HEK293 (cell line): ENCODE measurements at regions not wholly inside any gene's neighbourhood (a gene's known extent, or its start where the extent isn't known, plus 50 kb on each side); places are given as distances from the start of the nearest gene placed in this dataset.
A peak's percentile ranks its signal among the peaks of the same experiment; 100 is the strongest.

Source experiments
- CTCF ChIA-PET: fragments of 350-600 bp; formaldehyde crosslinking; extraction: SDS; loops from one replicate; lab custom pipeline; 2021; ENCODE audit warnings: antibody characterized with exemption; lab: Yijun Ruan, JAX
- POLR2A ChIA-PET: fragments of 300-600 bp; formaldehyde crosslinking; extraction: SDS; loops from one replicate; lab custom pipeline; 2020; ENCODE audit warnings: antibody characterized with exemption, inconsistent platforms; lab: Yijun Ruan, JAX
- H3K27ac ChIP-seq: fragments of 200-500 bp; sonication (Bioruptor generic); 2 replicates; pipeline ENCODE4 v1.5.1; 2014; ENCODE audit warnings: low read depth, low read length, control low read depth, inconsistent platforms; ENCODE audit errors: extremely low read depth
- H3K36me3 ChIP-seq, 2 experiments: fragments of 200-500 bp in 1 of 2; sonication (Bioruptor generic) in 1 of 2; 1 replicate in 1 of 2; 2 replicates in 1 of 2; pipeline ENCODE4 v1.5.1; 2014 to 2017; ENCODE audit warnings: inconsistent platforms in 2 of 2, low read length in 2 of 2; ENCODE audit not compliant: control insufficient read depth in 2 of 2, insufficient read depth in 1 of 2
- H3K4me1 ChIP-seq: fragments of 200-500 bp; sonication (Bioruptor generic); 2 replicates; pipeline ENCODE4 v1.5.1; 2014; ENCODE audit warnings: mild to moderate bottlenecking, low read length, inconsistent platforms; ENCODE audit not compliant: control insufficient read depth, insufficient read depth
- H3K4me3 ChIP-seq: 2 replicates; pipeline ENCODE4 v1.5.1; 2011; ENCODE audit warnings: low read depth, mild to moderate bottlenecking, control low read depth, low read length, moderate library complexity
- H3K9me3 ChIP-seq: fragments of 200-500 bp; sonication (Bioruptor generic); 2 replicates; pipeline ENCODE4 v1.5.1; 2014; ENCODE audit warnings: low read depth, low read length, inconsistent platforms; ENCODE audit not compliant: control insufficient read depth, insufficient read depth
- GFI1B ChIP-seq: fragments of 450-650 bp; formaldehyde crosslinking; IDR thresholded peaks from 2 replicates; pipeline ENCODE4 v1.5.1; 2016; ENCODE audit warnings: missing biosample characterization, missing genetic modification characterization
- KLF8 ChIP-seq: fragments of 450-650 bp; formaldehyde crosslinking; IDR thresholded peaks from 2 replicates; pipeline ENCODE4 v1.5.1; 2016; ENCODE audit warnings: missing biosample characterization, missing genetic modification characterization
- OVOL3 ChIP-seq: fragments of 450-650 bp; formaldehyde crosslinking; IDR thresholded peaks from 2 replicates; pipeline ENCODE4 v1.5.1; 2016; ENCODE audit warnings: missing biosample characterization, missing genetic modification characterization
- PRDM1 ChIP-seq: fragments of 450-650 bp; formaldehyde crosslinking; IDR thresholded peaks from 2 replicates; pipeline ENCODE4; 2016; ENCODE audit warnings: missing biosample characterization, missing genetic modification characterization
- PRDM4 ChIP-seq: fragments of 450-650 bp; formaldehyde crosslinking; IDR thresholded peaks from 2 replicates; pipeline ENCODE4 v1.5.1; 2017; ENCODE audit warnings: missing biosample characterization, missing genetic modification characterization
- REST ChIP-seq: fragments of 450-650 bp; formaldehyde crosslinking; IDR thresholded peaks from 2 replicates; pipeline ENCODE4 v1.5.1; 2016; ENCODE audit warnings: missing biosample characterization, missing genetic modification characterization
- ZBTB44 ChIP-seq: fragments of 450-650 bp; IDR thresholded peaks from 2 replicates; pipeline ENCODE4 v1.5.1; 2018; ENCODE audit warnings: missing biosample characterization, mild to moderate bottlenecking, missing genetic modification characterization
- ZFP3 ChIP-seq: fragments of 450-650 bp; formaldehyde crosslinking; IDR thresholded peaks from 2 replicates; pipeline ENCODE4 v1.5.1; 2016; ENCODE audit warnings: low read depth, missing biosample characterization, missing genetic modification characterization
- ZIC2 ChIP-seq: fragments of 450-650 bp; formaldehyde crosslinking; IDR thresholded peaks from 2 replicates; pipeline ENCODE4 v1.5.1; 2016; ENCODE audit warnings: missing biosample characterization, missing genetic modification characterization
- ZNF174 ChIP-seq: fragments of 450-650 bp; formaldehyde crosslinking; IDR thresholded peaks from 2 replicates; pipeline ENCODE4 v1.5.0; 2017; ENCODE audit warnings: missing biosample characterization, mild to moderate bottlenecking, missing genetic modification characterization
- ZNF23 ChIP-seq: fragments of 450-650 bp; formaldehyde crosslinking; IDR thresholded peaks from 2 replicates; pipeline ENCODE4 v1.5.1; 2016; ENCODE audit warnings: missing biosample characterization, missing genetic modification characterization, borderline replicate concordance
- ZNF280D ChIP-seq: fragments of 450-650 bp; formaldehyde crosslinking; IDR thresholded peaks from 2 replicates; pipeline ENCODE4 v1.5.1; 2016; ENCODE audit warnings: missing biosample characterization, missing genetic modification characterization
- ZNF292 ChIP-seq: fragments of 450-650 bp; formaldehyde crosslinking; IDR thresholded peaks from 2 replicates; pipeline ENCODE4 v1.5.1; 2016; ENCODE audit warnings: low read depth, missing biosample characterization, missing genetic modification characterization, borderline replicate concordance
- ZNF335 ChIP-seq: fragments of 450-650 bp; formaldehyde crosslinking; conservative IDR thresholded peaks from 2 replicates; pipeline ENCODE4 v1.5.1; 2016; ENCODE audit warnings: missing biosample characterization, missing genetic modification characterization
- ZNF416 ChIP-seq: fragments of 450-650 bp; formaldehyde crosslinking; IDR thresholded peaks from 2 replicates; pipeline ENCODE4 v1.5.1; 2016; ENCODE audit warnings: missing biosample characterization, missing genetic modification characterization
- ZNF629 ChIP-seq: fragments of 450-650 bp; formaldehyde crosslinking; IDR thresholded peaks from 2 replicates; pipeline ENCODE4 v1.5.1; 2017; ENCODE audit warnings: missing biosample characterization, missing genetic modification characterization
- ZNF837 ChIP-seq: fragments of 450-650 bp; formaldehyde crosslinking; IDR thresholded peaks from 2 replicates; pipeline ENCODE4 v1.5.1; 2016; ENCODE audit warnings: missing biosample characterization, missing genetic modification characterization
- ZXDB ChIP-seq: fragments of 450-650 bp; formaldehyde crosslinking; IDR thresholded peaks from 2 replicates; pipeline ENCODE4 v1.5.1; 2016; ENCODE audit warnings: missing biosample characterization, missing genetic modification characterization
- TF ChIP-seq, protein P1 (sequence below): fragments of 450-650 bp; formaldehyde crosslinking; IDR thresholded peaks from 2 replicates; pipeline ENCODE4 v1.5.1; 2016; ENCODE audit warnings: missing biosample characterization, missing genetic modification characterization
- TF ChIP-seq, protein P2 (sequence below): fragments of 450-650 bp; formaldehyde crosslinking; IDR thresholded peaks from 2 replicates; pipeline ENCODE4 v1.5.1; 2016; ENCODE audit warnings: missing biosample characterization, missing genetic modification characterization

- no peak for TF ChIP-seq PRDM4
- no peak for TF ChIP-seq ZNF335 (tag by site-specific recombination)
- no peak for TF ChIP-seq OVOL3 (tag by site-specific recombination)
- TF ChIP-seq ZNF837 (tag by site-specific recombination), result no peak
- no peak for TF ChIP-seq REST (tag by site-specific recombination)
- no peak for TF ChIP-seq ZXDB (tag by site-specific recombination)
- no peak for TF ChIP-seq ZNF629
- TF ChIP-seq ZBTB44, result no peak
- TF ChIP-seq ZNF416 (tag by site-specific recombination), result no peak
- TF ChIP-seq, protein P1, sequence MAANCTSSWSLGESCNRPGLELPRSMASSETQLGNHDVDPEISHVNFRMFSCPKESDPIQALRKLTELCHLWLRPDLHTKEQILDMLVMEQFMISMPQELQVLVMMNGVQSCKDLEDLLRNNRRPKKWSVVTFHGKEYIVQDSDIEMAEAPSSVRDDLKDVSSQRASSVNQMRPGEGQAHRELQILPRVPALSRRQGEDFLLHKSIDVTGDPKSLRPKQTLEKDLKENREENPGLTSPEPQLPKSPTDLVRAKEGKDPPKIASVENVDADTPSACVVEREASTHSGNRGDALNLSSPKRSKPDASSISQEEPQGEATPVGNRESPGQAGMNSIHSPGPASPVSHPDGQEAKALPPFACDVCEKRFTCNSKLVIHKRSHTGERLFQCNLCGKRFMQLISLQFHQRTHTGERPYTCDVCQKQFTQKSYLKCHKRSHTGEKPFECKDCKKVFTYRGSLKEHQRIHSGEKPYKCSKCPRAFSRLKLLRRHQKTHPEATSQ (tag by site-specific recombination), result no peak
Measured at GRCh38 chr11:39190751-39191150, 2268.7 kb downstream of the LRRC4C start (continued).

- CTCF ChIA-PET, result no interaction called here
- POLR2A ChIA-PET, result no interaction called here
- TF ChIP-seq KLF8 (tag by site-specific recombination), result no peak
- peak; percentile 52; the same call in 1 of the 2 replicates for TF ChIP-seq PRDM1
- no peak for TF ChIP-seq ZNF174 (tag by site-specific recombination)
- H3K4me3 ChIP-seq, result no peak overlapping the region
- no peaks in the 10 kb centered on the region for H3K4me1 ChIP-seq
- no peaks in the 10 kb centered on the region for H3K36me3 ChIP-seq
- no peaks in the 10 kb centered on the region for H3K9me3 ChIP-seq
- H3K27ac ChIP-seq, result no peak overlapping the region
Measured at GRCh38 chr11:39177678-39178077, 2281.8 kb downstream of the LRRC4C start.

DNA sequence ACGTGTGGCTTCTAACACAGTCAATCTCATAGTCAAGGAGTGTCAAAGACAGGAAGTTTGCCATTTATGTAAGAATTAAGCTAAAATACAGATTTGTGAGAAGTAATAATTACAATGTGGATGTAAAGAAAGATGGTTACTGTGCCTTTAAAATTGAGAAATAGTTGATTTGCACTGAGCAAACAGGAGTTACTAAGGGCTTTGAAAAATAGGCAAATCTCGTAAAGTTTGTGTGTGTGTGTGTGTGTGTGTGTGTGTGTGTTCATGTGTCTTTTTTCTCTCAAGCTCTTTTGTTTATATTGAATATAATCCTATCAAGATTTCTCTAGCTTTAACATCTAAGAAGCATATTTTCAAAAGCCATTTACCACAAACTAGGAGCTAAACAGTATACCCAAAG is 2284.5 kb downstream of the LRRC4C start:
- Histone ChIP-seq H3K9me3 (no peaks in the 10 kb centered on the region), H3K36me3 (no peaks in the 10 kb centered on the region), H3K27ac (no peak overlapping the region), H3K4me3 (no peak overlapping the region), H3K4me1 (no peaks in the 10 kb centered on the region)
- CTCF ChIA-PET, result no interaction called here
- POLR2A ChIA-PET, result no interaction called here
- TF ChIP-seq ZNF280D (tag by site-specific recombination) (no peak), GFI1B (tag by site-specific recombination) (no peak), ZFP3 (tag by site-specific recombination) (no peak), ZNF292 (tag by site-specific recombination) (no peak), ZNF23 (no peak), ZIC2 (tag by site-specific recombination) (no peak)
- TF ChIP-seq, protein P2, sequence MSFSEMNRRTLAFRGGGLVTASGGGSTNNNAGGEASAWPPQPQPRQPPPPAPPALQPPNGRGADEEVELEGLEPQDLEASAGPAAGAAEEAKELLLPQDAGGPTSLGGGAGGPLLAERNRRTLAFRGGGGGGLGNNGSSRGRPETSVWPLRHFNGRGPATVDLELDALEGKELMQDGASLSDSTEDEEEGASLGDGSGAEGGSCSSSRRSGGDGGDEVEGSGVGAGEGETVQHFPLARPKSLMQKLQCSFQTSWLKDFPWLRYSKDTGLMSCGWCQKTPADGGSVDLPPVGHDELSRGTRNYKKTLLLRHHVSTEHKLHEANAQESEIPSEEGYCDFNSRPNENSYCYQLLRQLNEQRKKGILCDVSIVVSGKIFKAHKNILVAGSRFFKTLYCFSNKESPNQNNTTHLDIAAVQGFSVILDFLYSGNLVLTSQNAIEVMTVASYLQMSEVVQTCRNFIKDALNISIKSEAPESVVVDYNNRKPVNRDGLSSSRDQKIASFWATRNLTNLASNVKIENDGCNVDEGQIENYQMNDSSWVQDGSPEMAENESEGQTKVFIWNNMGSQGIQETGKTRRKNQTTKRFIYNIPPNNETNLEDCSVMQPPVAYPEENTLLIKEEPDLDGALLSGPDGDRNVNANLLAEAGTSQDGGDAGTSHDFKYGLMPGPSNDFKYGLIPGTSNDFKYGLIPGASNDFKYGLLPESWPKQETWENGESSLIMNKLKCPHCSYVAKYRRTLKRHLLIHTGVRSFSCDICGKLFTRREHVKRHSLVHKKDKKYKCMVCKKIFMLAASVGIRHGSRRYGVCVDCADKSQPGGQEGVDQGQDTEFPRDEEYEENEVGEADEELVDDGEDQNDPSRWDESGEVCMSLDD (tag by site-specific recombination), result no peak
